GM23338 (cell line): ENCODE measurements at regions not wholly inside any gene's neighbourhood (a gene's known extent, or its start where the extent isn't known, plus 50 kb on each side); places are given as distances from the start of the nearest gene placed in this dataset.

Experiments used
- ATAC-seq: fragments of 200-7000 bp; cut with Tn5 transposase; 3 replicates; pipeline ENCODE4 v1.9.1; 2020
- DNase-seq: peaks from one replicate; pipeline ENCODE4 v3.0.0-alpha.2; 2015; ENCODE audit warnings: low spot score
- H2AFZ ChIP-seq: fragments of 200-600 bp; sonication (generic); 2 replicates; pipeline ENCODE4 v1.8.0; 2016; ENCODE audit warnings: antibody characterized with exemption, mild to moderate bottlenecking, moderate library complexity
- H3F3A ChIP-seq: fragments of 200-600 bp; sonication (generic); replicated peaks from 2 replicates; pipeline ENCODE4 v1.8.0; 2017; ENCODE audit warnings: antibody characterized with exemption, mixed run types, low read depth
- H3K27ac ChIP-seq: fragments of 200-600 bp; sonication (generic); 2 replicates; pipeline ENCODE4 v1.6.1; 2016; ENCODE audit warnings: low read depth
- H3K27me3 ChIP-seq: fragments of 200-600 bp; sonication (generic); 2 replicates; pipeline ENCODE4 v1.8.0; 2016; ENCODE audit warnings: mild to moderate bottlenecking, mixed run types, moderate library complexity; ENCODE audit not compliant: insufficient read depth
- H3K36me3 ChIP-seq: fragments of 200-600 bp; sonication (generic); 2 replicates; pipeline ENCODE4 v1.8.0; 2016; ENCODE audit warnings: mild to moderate bottlenecking; ENCODE audit not compliant: insufficient read depth
- H3K4me1 ChIP-seq: fragments of 200-600 bp; sonication (generic); 2 replicates; pipeline ENCODE4 v1.8.0; 2016; ENCODE audit warnings: mild to moderate bottlenecking, moderate library complexity; ENCODE audit not compliant: insufficient read depth
- H3K4me2 ChIP-seq: fragments of 200-600 bp; sonication (generic); 2 replicates; pipeline ENCODE4 v1.7.1; 2017; ENCODE audit warnings: mixed run types
- H3K4me3 ChIP-seq: fragments of 200-600 bp; sonication (generic); 2 replicates; pipeline ENCODE4 v1.6.1; 2016; ENCODE audit warnings: mixed run types
- H3K79me2 ChIP-seq: fragments of 200-600 bp; sonication (generic); replicated peaks from 2 replicates; pipeline ENCODE4 v1.8.0; 2017; ENCODE audit warnings: mild to moderate bottlenecking; ENCODE audit not compliant: insufficient read depth
- H3K9me2 ChIP-seq: fragments of 200-600 bp; sonication (generic); 2 replicates; pipeline ENCODE4 v1.8.0; 2017; ENCODE audit not compliant: insufficient read depth
- H4K20me1 ChIP-seq: fragments of 200-600 bp; sonication (generic); replicated peaks from 2 replicates; pipeline ENCODE4 v1.8.0; 2017; ENCODE audit warnings: mild to moderate bottlenecking; ENCODE audit not compliant: insufficient read depth
- H3K27ac Mint-ChIP-seq: 2 replicates; pipeline ENCODE4 v1.8.0; 2020; ENCODE audit warnings: inconsistent platforms, mild to moderate bottlenecking, moderate library complexity, mixed read lengths
- H3K27me3 Mint-ChIP-seq: 3 replicates; pipeline ENCODE4 v1.8.0; 2022; ENCODE audit warnings: low read depth, mild to moderate bottlenecking, moderate library complexity, mixed read lengths, inconsistent platforms; ENCODE audit not compliant: insufficient read depth, poor library complexity
- H3K36me3 Mint-ChIP-seq: 3 replicates; pipeline ENCODE4 v1.8.0; 2021; ENCODE audit warnings: low read depth, mild to moderate bottlenecking, inconsistent platforms, moderate library complexity, mixed read lengths
- H3K4me1 Mint-ChIP-seq: 3 replicates; pipeline ENCODE4 v1.8.0; 2020; ENCODE audit warnings: mild to moderate bottlenecking, inconsistent platforms, mixed read lengths
- H3K4me3 Mint-ChIP-seq: 3 replicates; pipeline ENCODE4 v1.8.0; 2021; ENCODE audit warnings: moderate library complexity, mild to moderate bottlenecking, inconsistent platforms, mixed read lengths
- H3K9me3 Mint-ChIP-seq: 3 replicates; pipeline ENCODE4 v1.8.0; 2020; ENCODE audit warnings: moderate library complexity, mild to moderate bottlenecking, inconsistent platforms, mixed read lengths
- CTCF ChIP-seq, 2 experiments: fragments of 200-600 bp in 1 of 2; sonication (generic) in 1 of 2; conservative IDR thresholded peaks; 2 replicates each; pipeline versions ENCODE4 v1.5.1 to v1.6.1; 2016 to 2017; ENCODE audit warnings: antibody characterized with exemption in 2 of 2, low read depth in 2 of 2, mild to moderate bottlenecking in 2 of 2, moderate library complexity in 1 of 2
- POLR2AphosphoS5 ChIP-seq: IDR thresholded peaks from 2 replicates; pipeline ENCODE4 v1.6.1; 2016; ENCODE audit warnings: antibody characterized with exemption, low read depth
- STAT1 ChIP-seq: IDR thresholded peaks from one replicate; pipeline ENCODE4 v1.6.1; 2016; ENCODE audit warnings: antibody characterized with exemption; ENCODE audit not compliant: unreplicated experiment
- ZNF331 ChIP-seq: fragments of 250-450 bp; sonication (Bioruptor Pico); IDR thresholded peaks from 2 replicates; pipeline ENCODE4 v1.5.0; 2020; ENCODE audit warnings: low read depth, mild to moderate bottlenecking, moderate library complexity
- ZNF462 ChIP-seq: fragments of 250-450 bp; sonication (Bioruptor Pico); IDR thresholded peaks from 2 replicates; pipeline ENCODE4 v1.5.0; 2020; ENCODE audit warnings: mild to moderate bottlenecking, moderate library complexity

GRCh38 chr6:97919046-97919445, 636.0 kb upstream of the MMS22L start (continued):
- no peak for TF ChIP-seq ZNF462 (CRISPR knock-in tag)

GRCh38 chr6:97919631-97920030, 636.6 kb upstream of the MMS22L start:
- no peaks in the 10 kb centered on the region for H3K9me2 ChIP-seq
- Mint-ChIP-seq H3K27me3 (no peaks in the 10 kb centered on the region), H3K36me3 (no peaks in the 10 kb centered on the region), H3K4me3 (no peak overlapping the region), H3K9me3 (no peaks in the 10 kb centered on the region), H3K4me1 (peaks cover 53% of the 10 kb centered on the region), H3K27ac (peak overlapping the region; percentile 78)
- 0 out of 2 replicates have a peak, but pooled peaks cover 3% of the 10 kb centered on the region for H3F3A ChIP-seq
- no peaks in the 10 kb centered on the region for H3K36me3 ChIP-seq
- H2AFZ ChIP-seq: no peak overlapping the region
- H3K79me2 ChIP-seq: no peaks in the 10 kb centered on the region
- H3K27me3 ChIP-seq: no peaks in the 10 kb centered on the region
- ATAC-seq (no peak), DNase-seq (no peak)
- no peaks in the 10 kb centered on the region for H4K20me1 ChIP-seq
- no peak overlapping the region for H3K27ac ChIP-seq
- H3K4me2 ChIP-seq: no peak overlapping the region
- no peak overlapping the region for H3K4me3 ChIP-seq
- peaks cover 49% of the 10 kb centered on the region for H3K4me1 ChIP-seq
- TF ChIP-seq STAT1: no peak
- TF ChIP-seq POLR2AphosphoS5: no peak
- TF ChIP-seq ZNF331 (CRISPR knock-in tag): no peak
- no peak for TF ChIP-seq CTCF (conservative IDR thresholded peaks at IDR 0.05; ENCODE audit: low read depth in 2 of 2)
- TF ChIP-seq ZNF462 (CRISPR knock-in tag): no peak
